RWPE1 (cell line): ENCODE measurements at regions not wholly inside any gene's neighbourhood (a gene's known extent, or its start where the extent isn't known, plus 50 kb on each side); places are given as distances from the start of the nearest gene placed in this dataset.

ENCODE experiments used
- CTCF ChIA-PET: fragments of 350-600 bp; sonication (Branson Sonifier 250); formaldehyde crosslinking; extraction: SDS; loops from one replicate; lab custom pipeline; 2021; lab: Yijun Ruan, JAX
- POLR2A ChIA-PET: fragments of 400-600 bp; formaldehyde crosslinking; extraction: SDS; loops from one replicate; lab custom pipeline; 2020; ENCODE audit warnings: antibody characterized with exemption; ENCODE audit not compliant: low non-redundant PET; lab: Yijun Ruan, JAX
- DNase-seq: peaks from one replicate; pipeline ENCODE4 v3.0.0; 2012; ENCODE audit warnings: low spot score
- H3K27ac ChIP-seq: fragments of 450-650 bp; 2 replicates; pipeline ENCODE4 v1.5.1; 2017
- CTCF ChIP-seq: fragments of 450-650 bp; conservative IDR thresholded peaks from 2 replicates; pipeline ENCODE4 v1.5.1; 2017; ENCODE audit warnings: low read depth, mild to moderate bottlenecking

GRCh38 chr22:49208004-49208402 lies 619.7 kb downstream of the BRD1 start:
- CTCF ChIA-PET, result no interaction called here
- DNase-seq, result no peak
- H3K27ac ChIP-seq, result no peak overlapping the region
- POLR2A ChIA-PET, result no interaction called here
- no peak for TF ChIP-seq CTCF

GRCh38 chr22:49207008-49208003 lies 620.4 kb downstream of the BRD1 start:
- no peak overlapping the region for H3K27ac ChIP-seq
- POLR2A ChIA-PET, result no interaction called here
- CTCF ChIA-PET, result no interaction called here
- no peak for DNase-seq
- no peak for TF ChIP-seq CTCF

GRCh38 chr22:49206281-49206680 lies 621.4 kb downstream of the BRD1 start:
- CTCF ChIA-PET, result no interaction called here
- no peak for TF ChIP-seq CTCF
- no peak overlapping the region for H3K27ac ChIP-seq
- POLR2A ChIA-PET, result no interaction called here
- no peak for DNase-seq

- no peak for TF ChIP-seq CTCF
- H3K27ac ChIP-seq, result no peak overlapping the region
- DNase-seq, result no peak
- ChIA-PET CTCF (no interaction called here), POLR2A (no interaction called here)
Measured at GRCh38 chr22:49205483-49205800, 622.2 kb downstream of the BRD1 start.

GRCh38 chr22:49204599-49205482 lies 622.8 kb downstream of the BRD1 start:
- TF ChIP-seq CTCF, result no peak
- POLR2A ChIA-PET, result no interaction called here
- DNase-seq, result no peak
- no peak overlapping the region for H3K27ac ChIP-seq
- CTCF ChIA-PET, result no interaction called here

- H3K27ac ChIP-seq, result no peak overlapping the region
- ChIA-PET CTCF (no interaction called here), POLR2A (no interaction called here)
- no peak for TF ChIP-seq CTCF
- no peak for DNase-seq
Measured at GRCh38 chr22:49203859-49204598, 623.6 kb downstream of the BRD1 start.
